Lower lobe of right lung (tissue), 2 donors: ENCODE measurements at regions not wholly inside any gene's neighbourhood (a gene's known extent, or its start where the extent isn't known, plus 50 kb on each side); places are given as distances from the start of the nearest gene placed in this dataset.
"Not testable (repeated sequence)": the region's sequence is repeated elsewhere in the genome, so short reads cannot be mapped to it uniquely, and the experiment has no call there.

ENCODE experiments used
- ATAC-seq, 2 donors: fragments of 200-7000 bp; cut with Tn5 transposase; one replicate each; pipeline ENCODE4 v1.9.1; 2020 to 2022; ENCODE audit warnings: mild to moderate bottlenecking in 2 of 2, moderate library complexity in 2 of 2
- DNase-seq: peaks from one replicate; pipeline ENCODE4 v3.0.0-alpha.2; 2020
- H3K27ac ChIP-seq: fragments of 200-600 bp; one replicate; pipeline ENCODE4 v1.8.0; 2022
- H3K27me3 ChIP-seq: fragments of 200-600 bp; one replicate; pipeline ENCODE4 v1.8.0; 2022; ENCODE audit warnings: low read depth
- H3K36me3 ChIP-seq: fragments of 200-600 bp; one replicate; pipeline ENCODE4 v1.8.0; 2022; ENCODE audit warnings: mild to moderate bottlenecking
- H3K4me1 ChIP-seq: fragments of 200-600 bp; one replicate; pipeline ENCODE4 v1.8.0; 2022
- H3K4me3 ChIP-seq: fragments of 200-600 bp; one replicate; pipeline ENCODE4 v1.8.0; 2022; ENCODE audit warnings: mild to moderate bottlenecking
- H3K9me3 ChIP-seq: fragments of 200-600 bp; one replicate; pipeline ENCODE4 v1.8.0; 2022
- intact Hi-C: fragments of 100-400 bp; cut with DNase I; formaldehyde crosslinking; loops from one replicate; pipeline ENCODE4 v1.11.0; 2022
- TF ChIP-seq, protein P1 (sequence below): fragments of 200-600 bp; IDR thresholded peaks from one replicate; pipeline ENCODE4 v1.8.0; 2022; ENCODE audit warnings: antibody characterized with exemption, mild to moderate bottlenecking
- donor health status: DM: no; HTN: yes; CAD: no; lungs with severe emphysema.

DNA sequence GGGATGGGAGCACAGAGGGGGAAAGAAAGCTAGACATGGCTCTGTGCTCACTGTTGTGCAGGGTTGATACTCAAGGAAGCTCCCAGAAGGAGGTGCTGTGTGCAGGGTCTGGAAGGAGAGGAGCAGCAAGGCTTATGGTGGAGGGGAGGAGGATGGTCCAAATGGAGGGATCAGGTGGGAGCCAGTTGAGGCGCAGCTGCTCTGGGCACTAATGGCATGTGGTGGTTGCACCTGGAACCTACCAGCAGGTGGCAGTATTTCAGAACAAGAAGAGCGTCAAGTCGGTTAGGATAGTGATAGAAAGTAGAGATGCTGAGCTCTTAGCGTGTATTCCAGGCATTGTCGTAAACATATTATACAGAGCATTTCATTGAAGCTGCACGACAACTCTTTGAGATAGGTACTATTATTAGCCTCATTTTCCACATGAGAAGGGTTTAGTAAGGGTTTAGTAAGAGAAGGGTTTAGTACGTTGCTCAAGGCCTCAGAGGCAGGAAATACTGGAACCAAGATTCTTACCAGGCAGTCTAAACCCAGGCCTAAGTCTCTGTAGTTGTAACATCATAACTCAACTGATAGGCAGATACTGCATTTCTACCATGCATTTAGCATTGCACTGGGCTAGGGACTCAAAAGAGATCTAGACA is 223.7 kb downstream of the CYP26B1 start:
- H3K27me3 ChIP-seq, result no peaks in the 10 kb centered on the region
- DNase-seq, result no peak
- TF ChIP-seq, protein P1, sequence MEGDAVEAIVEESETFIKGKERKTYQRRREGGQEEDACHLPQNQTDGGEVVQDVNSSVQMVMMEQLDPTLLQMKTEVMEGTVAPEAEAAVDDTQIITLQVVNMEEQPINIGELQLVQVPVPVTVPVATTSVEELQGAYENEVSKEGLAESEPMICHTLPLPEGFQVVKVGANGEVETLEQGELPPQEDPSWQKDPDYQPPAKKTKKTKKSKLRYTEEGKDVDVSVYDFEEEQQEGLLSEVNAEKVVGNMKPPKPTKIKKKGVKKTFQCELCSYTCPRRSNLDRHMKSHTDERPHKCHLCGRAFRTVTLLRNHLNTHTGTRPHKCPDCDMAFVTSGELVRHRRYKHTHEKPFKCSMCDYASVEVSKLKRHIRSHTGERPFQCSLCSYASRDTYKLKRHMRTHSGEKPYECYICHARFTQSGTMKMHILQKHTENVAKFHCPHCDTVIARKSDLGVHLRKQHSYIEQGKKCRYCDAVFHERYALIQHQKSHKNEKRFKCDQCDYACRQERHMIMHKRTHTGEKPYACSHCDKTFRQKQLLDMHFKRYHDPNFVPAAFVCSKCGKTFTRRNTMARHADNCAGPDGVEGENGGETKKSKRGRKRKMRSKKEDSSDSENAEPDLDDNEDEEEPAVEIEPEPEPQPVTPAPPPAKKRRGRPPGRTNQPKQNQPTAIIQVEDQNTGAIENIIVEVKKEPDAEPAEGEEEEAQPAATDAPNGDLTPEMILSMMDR, result peak; percentile 85
- H3K9me3 ChIP-seq, result no peaks in the 10 kb centered on the region
- ATAC-seq, result peak; percentile 65 to 77
- H3K4me1 ChIP-seq, result no peaks in the 10 kb centered on the region
- no peak overlapping the region for H3K4me3 ChIP-seq
- no peaks in the 10 kb centered on the region for H3K36me3 ChIP-seq
- no peak overlapping the region for H3K27ac ChIP-seq
- intact Hi-C loops, result no loop called here

DNA sequence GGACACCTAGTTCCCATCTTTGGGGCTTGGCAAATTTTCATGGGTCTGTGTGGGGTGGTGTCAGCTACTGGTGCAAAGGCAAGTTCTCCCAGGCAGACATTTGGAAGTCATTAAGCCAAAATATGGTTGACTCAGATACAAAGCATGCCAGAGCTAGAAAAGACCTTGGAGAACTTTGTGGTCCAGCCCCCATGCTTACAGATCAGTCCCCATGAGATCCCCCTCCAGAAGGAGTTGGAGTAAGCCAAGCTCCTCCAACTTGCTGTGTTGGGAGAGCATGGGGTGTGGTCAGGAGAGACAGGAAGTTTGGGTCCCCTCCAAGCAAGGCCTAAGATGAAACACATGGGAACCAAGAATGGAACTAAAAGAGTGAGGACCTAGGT is 224.5 kb downstream of the CYP26B1 start:
- DNase-seq, result no peak
- Histone ChIP-seq H3K9me3 (no peaks in the 10 kb centered on the region), H3K27me3 (no peaks in the 10 kb centered on the region), H3K4me3 (no peak overlapping the region), H3K36me3 (no peaks in the 10 kb centered on the region), H3K4me1 (no peaks in the 10 kb centered on the region), H3K27ac (no peak overlapping the region)
- no peak for ATAC-seq
- TF ChIP-seq, protein P1, result no peak
- intact Hi-C loops, result no loop called here

DNA sequence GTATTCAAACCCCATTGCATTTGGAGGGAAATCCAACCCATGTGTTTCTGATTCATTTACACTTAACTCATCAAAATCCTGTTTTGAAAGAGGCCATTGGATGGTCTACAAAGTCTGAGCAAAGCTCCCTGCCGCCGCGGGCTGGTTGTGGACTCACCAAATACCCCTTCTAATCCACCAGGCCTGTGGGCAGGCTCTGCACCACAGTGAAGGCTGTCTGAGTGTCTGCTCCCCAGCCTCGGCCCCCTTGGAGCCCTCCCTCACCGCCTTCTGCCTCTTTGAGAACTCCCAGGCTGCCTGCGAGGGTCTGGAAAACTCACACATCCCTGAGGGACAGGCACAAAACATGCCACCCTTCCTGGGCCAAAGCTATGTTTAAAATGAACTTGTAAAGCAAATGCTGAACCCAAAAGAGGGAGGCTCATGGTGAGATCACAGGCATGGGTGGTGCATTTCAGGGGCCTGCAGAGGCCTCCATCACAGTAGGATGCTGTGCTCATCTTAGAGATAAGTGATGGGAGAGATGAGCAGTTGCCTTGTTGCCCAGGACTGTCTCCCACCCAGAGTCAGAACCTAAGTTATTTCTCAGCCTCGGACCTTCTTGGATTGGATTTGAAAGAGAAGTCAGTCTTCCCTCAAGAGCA is 225.0 kb downstream of the CYP26B1 start:
- H3K9me3 ChIP-seq, result no peaks in the 10 kb centered on the region
- no peaks in the 10 kb centered on the region for H3K36me3 ChIP-seq
- H3K4me3 ChIP-seq, result no peak overlapping the region
- TF ChIP-seq, protein P1, result no peak
- no peaks in the 10 kb centered on the region for H3K27me3 ChIP-seq
- ATAC-seq, result no peak
- no peaks in the 10 kb centered on the region for H3K4me1 ChIP-seq
- H3K27ac ChIP-seq, result no peak overlapping the region
- DNase-seq, result no peak
- intact Hi-C loops, result no loop called here

DNA sequence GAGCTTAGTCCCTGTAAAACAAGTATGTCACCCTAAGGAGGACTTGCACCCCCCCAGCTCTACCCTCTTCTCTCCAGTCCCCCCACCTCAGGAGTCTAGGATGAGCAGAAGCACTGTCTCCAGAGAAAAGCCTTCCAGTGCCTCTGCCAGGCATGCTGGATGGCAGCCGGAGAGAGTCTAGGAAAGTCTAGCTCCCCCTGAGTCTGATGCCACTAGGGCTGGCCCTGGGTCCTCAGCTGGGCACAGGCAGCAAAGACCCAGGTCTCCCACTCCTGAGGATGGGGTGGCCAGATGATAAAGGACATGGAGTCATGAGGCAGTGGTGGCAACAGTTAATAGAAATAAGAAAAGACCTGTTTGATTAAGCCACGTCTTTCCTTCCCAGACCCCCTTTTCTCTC is 225.6 kb downstream of the CYP26B1 start:
- TF ChIP-seq, protein P1, result no peak
- no peak for DNase-seq

DNA sequence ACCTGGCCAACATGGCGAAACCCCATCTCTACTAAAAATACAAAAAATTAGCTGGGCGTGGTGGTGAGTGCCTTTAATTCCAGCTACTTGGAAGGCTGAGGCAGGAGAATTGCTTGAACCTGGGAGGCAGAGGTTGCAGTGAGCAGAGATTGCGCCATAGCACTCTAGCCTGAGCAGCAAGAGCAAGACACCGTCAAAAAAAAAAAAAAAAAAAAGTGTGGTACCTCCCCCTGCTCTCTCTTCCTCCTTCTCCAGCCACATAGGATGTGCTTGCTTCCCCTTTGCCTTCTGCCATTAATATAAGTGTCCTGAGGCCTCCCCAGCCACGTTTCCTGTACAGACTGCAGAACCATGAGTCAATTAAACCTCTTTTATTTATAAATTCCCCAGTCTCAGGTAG is 226.8 kb downstream of the CYP26B1 start:
- intact Hi-C loops, ATAC-seq, H3K4me3 ChIP-seq, H3K27me3 ChIP-seq, H3K4me1 ChIP-seq, DNase-seq, H3K36me3 ChIP-seq, H3K27ac ChIP-seq, H3K9me3 ChIP-seq: not testable (repeated sequence)

More for the DNA sequence above, 225.6 kb downstream of the CYP26B1 start:
- no peak for ATAC-seq
- no peak overlapping the region for H3K4me3 ChIP-seq
- intact Hi-C loops, result no loop called here
- no peaks in the 10 kb centered on the region for H3K4me1 ChIP-seq
- H3K27ac ChIP-seq, result no peak overlapping the region
- no peaks in the 10 kb centered on the region for H3K9me3 ChIP-seq
- no peaks in the 10 kb centered on the region for H3K36me3 ChIP-seq
- H3K27me3 ChIP-seq, result no peaks in the 10 kb centered on the region

DNA sequence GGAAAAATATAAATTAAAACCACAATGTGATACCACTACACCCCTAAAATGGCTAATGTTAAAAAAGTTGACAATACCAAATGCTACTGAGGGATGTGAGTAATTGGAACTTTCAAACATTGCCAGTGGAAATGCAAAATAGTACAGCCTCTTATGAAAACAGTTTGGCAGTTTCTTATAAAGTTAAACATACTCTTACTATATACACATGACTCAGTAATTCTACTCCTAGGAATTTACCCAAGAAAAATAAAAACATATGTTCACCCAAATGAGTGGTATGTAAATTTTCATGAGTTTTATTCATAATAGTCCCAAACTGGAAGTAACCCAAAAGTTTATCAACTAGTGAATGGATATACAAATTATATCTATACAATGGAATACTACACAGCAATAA is 228.0 kb downstream of the CYP26B1 start:
- Histone ChIP-seq H3K9me3 (no peaks in the 10 kb centered on the region), H3K27me3 (no peaks in the 10 kb centered on the region), H3K4me1 (no peaks in the 10 kb centered on the region), H3K36me3 (no peaks in the 10 kb centered on the region), H3K4me3 (no peak overlapping the region), H3K27ac (no peak overlapping the region)
- ATAC-seq (no peak), DNase-seq (no peak)
- intact Hi-C loops, result no loop called here
- TF ChIP-seq, protein P1, result no peak
